Peyer's patch (tissue), 4 donors: ENCODE measurements at regions not wholly inside any gene's neighbourhood (a gene's known extent, or its start where the extent isn't known, plus 50 kb on each side); places are given as distances from the start of the nearest gene placed in this dataset.

Experiments
- CTCF ChIP-seq, 6 experiments: fragments of 450-650 bp in 4 of 6; fragments of 200-600 bp in 2 of 6; sonication (generic) in 1 of 6; IDR thresholded peaks; one replicate each; pipeline ENCODE4 v1.5.1; 2017 to 2019; ENCODE audit warnings: antibody characterized with exemption in 6 of 6, mild to moderate bottlenecking in 3 of 6, moderate library complexity in 1 of 6
- POLR2A ChIP-seq, 2 donors: fragments of 450-650 bp; IDR thresholded peaks; one replicate each; pipeline ENCODE4 v1.5.1; 2017; ENCODE audit warnings: antibody characterized with exemption in 2 of 2, mild to moderate bottlenecking in 2 of 2, moderate library complexity in 2 of 2

DNA sequence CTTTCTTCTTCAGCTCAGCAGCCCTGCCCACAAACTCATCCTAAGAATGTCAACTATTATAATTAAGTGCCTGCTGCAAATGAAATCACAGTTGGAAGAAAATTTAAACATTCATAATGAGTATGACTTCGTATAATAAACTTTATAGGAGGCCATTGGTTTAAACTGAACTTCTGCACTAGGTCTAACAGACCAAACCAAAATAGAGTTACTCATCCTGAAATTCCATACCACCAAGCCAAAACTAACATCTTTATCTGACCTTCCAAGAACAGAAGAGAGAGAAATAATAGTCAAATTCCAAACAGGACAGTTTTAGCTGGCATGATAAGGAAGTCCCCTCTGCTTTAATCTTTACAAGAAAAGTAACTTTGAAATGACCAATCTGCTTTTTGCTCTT, 472.4 kb upstream of the PRMT6 start:
- TF ChIP-seq CTCF (IDR thresholded peaks at IDR 0.05): no peak
- no peak for TF ChIP-seq POLR2A (IDR thresholded peaks at IDR 0.05)
